ENCODE measurements at regions not wholly inside any gene's neighbourhood (a gene's known extent, or its start where the extent isn't known, plus 50 kb on each side); places are given as distances from the start of the nearest gene placed in this dataset.

GRCh38 chr9:18327121-18327520, 146.8 kb upstream of the ADAMTSL1 start:
- no peak for DNase-seq
- H3K4me2 ChIP-seq (ENCODE audit: low read depth, low read length), result no peak overlapping the region
- dilution Hi-C loops (cut with HindIII; ENCODE audit: low sequenced_read_pairs, unreplicated experiment) (no loop called here), intact Hi-C loops (cut with micrococcal nuclease) (no loop called here), in situ Hi-C loops (cut with MboI; ENCODE audit: low sequenced_read_pairs) (no loop called here)
- no peak overlapping the region for H2BK20ac ChIP-seq (ENCODE audit: low read depth, low read length)
- no peak overlapping the region for H3K14ac ChIP-seq (replicated peaks; ENCODE audit: low read depth, low read length)
- H3K27me3 ChIP-seq (ENCODE audit: control insufficient read depth, insufficient read depth, low read length), result no peaks in the 10 kb centered on the region
- H3K9me3 ChIP-seq (ENCODE audit: control insufficient read depth, insufficient read depth, low read length), result peaks cover 5% of the 10 kb centered on the region
- H2BK15ac ChIP-seq (ENCODE audit: low read depth, low read length), result no peak overlapping the region
- no peak overlapping the region for H3K27ac ChIP-seq (ENCODE audit: insufficient read depth, low read length)
- ChIA-PET CTCF (interaction anchor here (0.7 to 0.8 kb wide), 2 partner anchors 8 to 29 kb away, joined by 3 read pairs; no protein-coding TSS in a partner anchor), POLR2A (ENCODE audit: unreplicated experiment) (no interaction called here)
- WGBS, 2 experiments (ENCODE audit: extremely low coverage in 2 of 2, insufficient read length in 1 of 2), result no CpG with 5 or more reads among the region's 3 CpGs
- H3K18ac ChIP-seq (ENCODE audit: low read depth, low read length), result no peak overlapping the region
- no peaks in the 10 kb centered on the region for H4K20me1 ChIP-seq (ENCODE audit: insufficient read depth, low read length)
- H3K56ac ChIP-seq (ENCODE audit: extremely low read depth, insufficient read depth, low read length), result no peak overlapping the region
- H3K4me1 ChIP-seq (ENCODE audit: control insufficient read depth, insufficient read depth, low read length), result no peaks in the 10 kb centered on the region
- no peak overlapping the region for H2BK5ac ChIP-seq (ENCODE audit: low read depth, low read length, poor library complexity, severe bottlenecking)
- H2AFZ ChIP-seq (replicated peaks; ENCODE audit: low read length, poor library complexity), result no peak overlapping the region
- no peaks in the 10 kb centered on the region for H3K36me3 ChIP-seq (ENCODE audit: control insufficient read depth, insufficient read depth, low read length)
- H2AK5ac ChIP-seq (ENCODE audit: low read depth, low read length), result no peak overlapping the region
- no peak overlapping the region for H4K8ac ChIP-seq (ENCODE audit: low read depth in 2 of 2, low read length in 2 of 2)
- H4K91ac ChIP-seq (ENCODE audit: insufficient read depth, low read depth, low read length), result no peak overlapping the region
- no TSS peak for BruUV-seq (replicated peaks)
- no peak overlapping the region for H3K4ac ChIP-seq (ENCODE audit: low read depth, low read length)
- H3K4me3 ChIP-seq (ENCODE audit: insufficient read depth, low read depth, low read length), result no peak overlapping the region
- TF ChIP-seq MXI1 (IDR thresholded peaks at IDR 0.05; ENCODE audit: borderline replicate concordance, low read depth, low read length), result no peak
- no peak for TF ChIP-seq CHD1 (IDR thresholded peaks at IDR 0.05; ENCODE audit: low read depth, low read length)
- TF ChIP-seq NFE2L2 (IDR thresholded peaks at IDR 0.05; ENCODE audit: low read depth, low read length), result no peak
- TF ChIP-seq MAFK (IDR thresholded peaks at IDR 0.05; ENCODE audit: low read depth, low read length), result no peak
- H2AK9ac ChIP-seq (replicated peaks; ENCODE audit: low read depth, low read length, poor library complexity), result no peak overlapping the region
- H2BK120ac ChIP-seq (ENCODE audit: low read depth, low read length), result no peak overlapping the region
- H3K9me1 ChIP-seq (ENCODE audit: insufficient read depth, low read length), result no peaks in the 10 kb centered on the region
- H4K5ac ChIP-seq (ENCODE audit: low read depth, low read length), result no peak overlapping the region
- no peak overlapping the region for H3K23ac ChIP-seq (ENCODE audit: low read depth, low read length)
- ATAC-seq (ENCODE audit: low read depth), result no peak
- H3K9ac ChIP-seq (ENCODE audit: low read depth, low read length), result no peak overlapping the region
- H3K79me1 ChIP-seq (ENCODE audit: low read depth in 1 of 2, low read length in 2 of 2), result no peaks in the 10 kb centered on the region
